Neutrophil (primary cell): ENCODE measurements at regions not wholly inside any gene's neighbourhood (a gene's known extent, or its start where the extent isn't known, plus 50 kb on each side); places are given as distances from the start of the nearest gene placed in this dataset.

ENCODE experiments used
- H3K27ac ChIP-seq: fragments of 200-600 bp; sonication (generic); 2 replicates; pipeline ENCODE4 v1.5.1; 2016; ENCODE audit warnings: mild to moderate bottlenecking, moderate library complexity
- H3K27me3 ChIP-seq: fragments of 200-600 bp; sonication (generic); 2 replicates; pipeline ENCODE4 v1.6.0; 2016; ENCODE audit warnings: mild to moderate bottlenecking
- H3K36me3 ChIP-seq: fragments of 200-600 bp; sonication (generic); 2 replicates; pipeline ENCODE4 v1.5.1; 2017
- H3K4me1 ChIP-seq, 2 experiments: fragments of 200-600 bp in 1 of 2; sonication (generic) in 1 of 2; 1 replicate in 1 of 2; 2 replicates in 1 of 2; pipeline versions ENCODE4 v1.5.1 to v1.6.1; 2013 to 2016; ENCODE audit warnings: low read depth in 1 of 2, low read length in 1 of 2, mild to moderate bottlenecking in 1 of 2, moderate library complexity in 1 of 2; ENCODE audit not compliant: control insufficient read depth in 1 of 2, insufficient read depth in 1 of 2
- H3K4me3 ChIP-seq, 2 experiments: fragments of 200-600 bp in 1 of 2; sonication (generic) in 1 of 2; 1 replicate in 1 of 2; 2 replicates in 1 of 2; pipeline ENCODE4 v1.5.1; 2013 to 2016; ENCODE audit warnings: low read depth in 1 of 2, low read length in 1 of 2, mild to moderate bottlenecking in 1 of 2, moderate library complexity in 1 of 2
- H3K9me3 ChIP-seq: fragments of 200-600 bp; sonication (generic); 2 replicates; pipeline ENCODE4 v1.5.1; 2016
- CTCF ChIP-seq: fragments of 200-600 bp; sonication (generic); IDR thresholded peaks from 2 replicates; pipeline ENCODE4 v1.5.1; 2016; ENCODE audit warnings: antibody characterized with exemption

DNA sequence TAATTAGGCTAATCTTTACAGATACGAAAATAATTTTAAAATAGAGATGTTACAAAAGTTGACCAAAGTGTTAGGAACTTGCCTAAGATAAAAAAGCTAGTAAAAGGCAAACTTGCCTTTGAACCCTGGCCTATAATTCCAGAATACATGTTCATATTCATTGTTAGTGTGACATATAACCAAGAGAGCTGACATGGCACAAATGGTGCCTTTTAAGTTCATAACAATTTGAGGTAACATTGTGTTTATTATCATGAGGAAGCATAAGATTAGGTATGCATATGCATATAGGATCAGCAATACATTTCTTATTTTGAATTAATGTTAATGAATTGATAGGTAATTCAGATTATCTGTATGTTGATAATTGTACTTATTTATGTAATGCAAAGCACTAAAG lies 1537.9 kb upstream of the PRR20A start:
- Histone ChIP-seq H3K4me1 (no peaks in the 10 kb centered on the region), H3K9me3 (no peaks in the 10 kb centered on the region), H3K4me3 (no peak overlapping the region), H3K36me3 (no peaks in the 10 kb centered on the region), H3K27ac (no peak overlapping the region), H3K27me3 (no peaks in the 10 kb centered on the region)
- no peak for TF ChIP-seq CTCF

DNA sequence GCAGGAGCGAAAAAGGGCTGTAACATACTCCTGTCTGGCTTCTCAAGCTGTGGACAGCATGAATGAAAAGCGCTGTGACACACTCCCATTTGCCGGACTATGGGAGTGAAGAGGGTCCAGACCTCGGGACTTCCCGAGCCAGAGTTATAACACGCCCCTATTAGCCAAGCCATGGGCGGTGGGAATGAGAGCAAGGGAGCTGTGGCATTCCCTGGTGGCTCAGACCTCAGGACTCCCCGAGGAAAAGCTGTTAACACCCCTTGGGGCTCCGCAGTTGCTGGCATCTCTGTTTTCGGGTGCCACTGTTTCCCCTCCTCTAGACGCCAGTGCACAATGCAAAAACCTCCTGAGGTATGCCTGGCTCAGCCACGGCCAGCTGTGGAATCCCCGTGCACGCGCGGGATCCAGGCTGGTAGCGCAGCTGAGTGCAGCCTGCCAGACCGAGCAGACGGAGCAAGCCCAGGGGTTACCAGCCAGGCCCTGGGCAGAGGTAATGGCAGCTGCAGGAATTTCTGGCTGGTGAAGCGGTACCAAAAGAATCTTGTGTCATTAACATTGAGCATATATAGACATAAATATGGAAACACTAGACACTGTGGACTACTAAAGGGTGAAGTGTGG lies 1534.6 kb upstream of the PRR20A start:
- TF ChIP-seq CTCF: no peak

GRCh38 chr13:55613429-55614187 lies 1527.1 kb upstream of the PRR20A start:
- H3K9me3 ChIP-seq: no peaks in the 10 kb centered on the region
- H3K4me1 ChIP-seq: no peaks in the 10 kb centered on the region
- no peaks in the 10 kb centered on the region for H3K27me3 ChIP-seq
- no peaks in the 10 kb centered on the region for H3K36me3 ChIP-seq
- H3K27ac ChIP-seq: no peak overlapping the region
- no peak for TF ChIP-seq CTCF
- no peak overlapping the region for H3K4me3 ChIP-seq

More for the DNA sequence above, 1534.6 kb upstream of the PRR20A start:
- H3K4me3 ChIP-seq: no peak overlapping the region
- H3K27ac ChIP-seq: no peak overlapping the region
- H3K4me1 ChIP-seq: no peaks in the 10 kb centered on the region
- no peaks in the 10 kb centered on the region for H3K36me3 ChIP-seq
- H3K27me3 ChIP-seq: no peaks in the 10 kb centered on the region
- no peaks in the 10 kb centered on the region for H3K9me3 ChIP-seq

- no peaks in the 10 kb centered on the region for H3K4me1 ChIP-seq
- no peaks in the 10 kb centered on the region for H3K27me3 ChIP-seq
- H3K27ac ChIP-seq: no peak overlapping the region
- no peak for TF ChIP-seq CTCF
- H3K4me3 ChIP-seq: no peak overlapping the region
- H3K36me3 ChIP-seq: no peaks in the 10 kb centered on the region
- H3K9me3 ChIP-seq: no peaks in the 10 kb centered on the region
Measured at GRCh38 chr13:55615081-55615480, 1525.6 kb upstream of the PRR20A start.

DNA sequence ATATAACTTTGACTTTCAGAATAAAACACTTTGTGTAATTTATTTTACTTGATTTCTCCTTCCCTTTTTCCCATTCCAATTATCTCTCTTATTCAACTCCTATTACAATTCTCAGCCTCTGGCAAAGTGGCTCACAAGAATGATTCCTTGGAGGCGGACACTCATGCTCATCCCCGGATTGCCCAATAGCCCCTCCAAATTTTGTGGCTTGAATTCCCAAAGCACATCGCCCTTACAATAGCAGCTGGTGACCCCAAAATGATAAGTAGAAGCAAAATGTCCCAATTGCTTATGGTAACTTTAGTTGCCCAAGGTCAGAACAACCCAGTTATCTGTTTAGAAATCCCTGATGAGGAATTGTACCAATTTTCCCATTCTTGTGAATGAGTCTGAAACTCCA lies 1523.5 kb upstream of the PRR20A start:
- TF ChIP-seq CTCF: no peak
- no peaks in the 10 kb centered on the region for H3K4me1 ChIP-seq
- H3K9me3 ChIP-seq: no peaks in the 10 kb centered on the region
- H3K4me3 ChIP-seq: no peak overlapping the region
- no peaks in the 10 kb centered on the region for H3K27me3 ChIP-seq
- H3K27ac ChIP-seq: no peak overlapping the region
- no peaks in the 10 kb centered on the region for H3K36me3 ChIP-seq
